ENCODE measurements at regions not wholly inside any gene's neighbourhood (a gene's known extent, or its start where the extent isn't known, plus 50 kb on each side); places are given as distances from the start of the nearest gene placed in this dataset.

DNA sequence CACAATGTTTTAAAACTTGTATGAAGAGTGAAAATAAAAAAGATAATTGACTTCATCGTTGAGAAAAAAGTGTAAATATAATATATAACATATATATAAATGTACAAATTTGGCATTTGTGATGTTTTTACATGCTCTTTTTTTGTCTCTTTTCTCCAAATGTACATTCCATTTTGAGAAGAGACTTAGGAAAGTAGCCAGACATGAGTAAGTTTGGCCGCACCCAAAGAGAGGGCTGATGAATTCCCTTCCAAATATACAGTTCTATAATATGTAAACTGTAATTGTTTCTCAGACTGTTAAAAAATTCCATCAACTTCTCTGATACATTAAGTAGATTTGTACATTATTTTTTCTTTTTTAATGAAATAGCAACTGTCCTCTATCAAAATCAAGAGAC lies 193.2 kb upstream of the MAP3K1 start:
- TF ChIP-seq TAF1 (IDR thresholded peaks at IDR 0.05; ENCODE audit: borderline replicate concordance, insufficient read depth, low read length) = no peak
- TF ChIP-seq POLR2AphosphoS5 (IDR thresholded peaks at IDR 0.05; ENCODE audit: low read depth, low read length) = no peak
- no peak for TF ChIP-seq SIN3A (IDR thresholded peaks at IDR 0.05; ENCODE audit: borderline replicate concordance, insufficient read depth, low read length)
- TF ChIP-seq REST (IDR thresholded peaks at IDR 0.05; ENCODE audit: insufficient read depth in 1 of 2, low read depth in 2 of 2, low read length in 2 of 2) = no peak
- TF ChIP-seq FOXP2 (optimal IDR thresholded peaks at IDR 0.05; ENCODE audit: borderline replicate concordance, extremely low read depth, extremely low read length, insufficient read depth) = no peak

GRCh38 chr5:56620903-56621677 lies 194.3 kb upstream of the MAP3K1 start:
- TF ChIP-seq POLR2AphosphoS5 (IDR thresholded peaks at IDR 0.05; ENCODE audit: low read depth, low read length) (no peak), REST (IDR thresholded peaks at IDR 0.05; ENCODE audit: insufficient read depth in 1 of 2, low read depth in 2 of 2, low read length in 2 of 2) (no peak), TAF1 (IDR thresholded peaks at IDR 0.05; ENCODE audit: borderline replicate concordance, insufficient read depth, low read length) (no peak), FOXP2 (optimal IDR thresholded peaks at IDR 0.05; ENCODE audit: borderline replicate concordance, extremely low read depth, extremely low read length, insufficient read depth) (no peak), SIN3A (IDR thresholded peaks at IDR 0.05; ENCODE audit: borderline replicate concordance, insufficient read depth, low read length) (no peak)

DNA sequence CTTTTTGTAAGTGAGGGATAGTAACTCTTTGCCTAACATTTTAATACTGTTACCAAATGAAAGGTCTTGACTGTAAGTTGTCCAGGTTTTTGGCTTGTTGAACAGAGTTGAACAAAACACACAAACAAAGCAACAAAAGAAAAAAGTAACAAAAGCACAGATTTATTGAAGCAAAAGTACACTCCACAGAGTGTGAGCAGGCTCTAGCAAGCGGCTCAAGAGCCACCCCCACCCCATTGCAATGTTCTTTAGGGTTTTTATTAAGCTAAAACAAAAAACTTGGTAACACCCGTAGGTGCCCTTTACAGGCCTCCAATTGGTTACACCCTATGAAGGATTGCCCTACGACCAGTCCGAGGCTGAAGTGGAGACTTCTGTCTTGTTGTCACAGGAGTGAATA lies 197.4 kb upstream of the MAP3K1 start:
- TF ChIP-seq TAF1 (IDR thresholded peaks at IDR 0.05; ENCODE audit: borderline replicate concordance, insufficient read depth, low read length) = no peak
- TF ChIP-seq POLR2AphosphoS5 (IDR thresholded peaks at IDR 0.05; ENCODE audit: low read depth, low read length) = no peak
- TF ChIP-seq SIN3A (IDR thresholded peaks at IDR 0.05; ENCODE audit: borderline replicate concordance, insufficient read depth, low read length) = no peak
- TF ChIP-seq FOXP2 (optimal IDR thresholded peaks at IDR 0.05; ENCODE audit: borderline replicate concordance, extremely low read depth, extremely low read length, insufficient read depth) = no peak
- TF ChIP-seq REST (IDR thresholded peaks at IDR 0.05; ENCODE audit: insufficient read depth in 1 of 2, low read depth in 2 of 2, low read length in 2 of 2) = no peak

GRCh38 chr5:56616454-56617160 lies 198.7 kb upstream of the MAP3K1 start:
- TF ChIP-seq REST (IDR thresholded peaks at IDR 0.05; ENCODE audit: insufficient read depth in 1 of 2, low read depth in 2 of 2, low read length in 2 of 2) (no peak), TAF1 (IDR thresholded peaks at IDR 0.05; ENCODE audit: borderline replicate concordance, insufficient read depth, low read length) (no peak), FOXP2 (optimal IDR thresholded peaks at IDR 0.05; ENCODE audit: borderline replicate concordance, extremely low read depth, extremely low read length, insufficient read depth) (no peak), SIN3A (IDR thresholded peaks at IDR 0.05; ENCODE audit: borderline replicate concordance, insufficient read depth, low read length) (no peak), POLR2AphosphoS5 (IDR thresholded peaks at IDR 0.05; ENCODE audit: low read depth, low read length) (no peak)

Measured in PFSK-1 (cell line).